Stimulated activated naive B cell treated with anti-CD40 and anti-IgM and Interleukin-4, amounts not matched to agents 10 μg/mL and 1 μg/mL and 100 μg/mL, for 72 hours (primary cell): ENCODE measurements at regions not wholly inside any gene's neighbourhood (a gene's known extent, or its start where the extent isn't known, plus 50 kb on each side); places are given as distances from the start of the nearest gene placed in this dataset.

ENCODE experiments used
- ATAC-seq, 2 donors: fragments of 150-1000 bp; cut with Tn5 transposase; replicated peaks; 2 replicates each; pipeline ENCODE4 v1.10.0; 2021; ENCODE audit warnings: moderate library complexity in 1 of 2
- DNase-seq: peaks from one replicate; pipeline ENCODE4 v3.0.0; 2021
- H3K27ac Mint-ChIP-seq: one replicate; pipeline ENCODE4 v1.8.0; 2022; ENCODE audit warnings: mild to moderate bottlenecking, mixed read lengths
- H3K27me3 Mint-ChIP-seq, 2 donors: one replicate each; pipeline ENCODE4 v1.8.0; 2022; ENCODE audit warnings: mixed read lengths in 2 of 2
- H3K36me3 Mint-ChIP-seq, 2 donors: one replicate each; pipeline ENCODE4 v1.8.0; 2022; ENCODE audit warnings: mixed read lengths in 2 of 2, mild to moderate bottlenecking in 1 of 2
- H3K4me1 Mint-ChIP-seq, 2 donors: one replicate each; pipeline ENCODE4 v1.8.0; 2022; ENCODE audit warnings: mixed read lengths in 2 of 2, mild to moderate bottlenecking in 1 of 2
- H3K4me3 Mint-ChIP-seq, 2 donors: one replicate each; pipeline ENCODE4 v1.8.0; 2022; ENCODE audit warnings: mild to moderate bottlenecking in 2 of 2, mixed read lengths in 2 of 2, moderate library complexity in 1 of 2
- H3K9me3 Mint-ChIP-seq, 2 donors: one replicate each; pipeline ENCODE4 v1.8.0; 2022; ENCODE audit warnings: mixed read lengths in 2 of 2, mild to moderate bottlenecking in 1 of 2

DNA sequence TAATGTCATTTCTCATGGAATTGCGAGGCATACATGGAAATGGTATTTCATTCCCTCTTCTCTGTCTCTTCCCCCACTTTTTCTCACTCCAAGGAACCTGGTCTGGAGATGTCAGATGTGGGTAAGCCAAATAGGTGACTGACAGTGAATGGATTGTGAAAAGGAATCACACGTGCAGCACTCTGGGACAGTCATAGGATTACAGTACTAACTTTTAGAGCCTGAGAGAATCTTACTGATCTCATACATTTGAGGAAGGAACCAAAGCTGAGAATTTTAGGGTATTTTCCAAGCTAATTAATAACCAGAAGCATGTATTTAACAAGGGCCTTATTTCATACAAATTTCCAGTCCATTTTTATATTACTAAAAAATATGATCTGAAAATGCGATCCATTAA is 58.1 kb upstream of the ERBB4 start:
- Mint-ChIP-seq H3K27me3 (peaks cover 0 to 3% of the 10 kb centered on the region in 2 donors), H3K4me1 (no peaks in the 10 kb centered on the region), H3K9me3 (no peaks in the 10 kb centered on the region), H3K4me3 (no peak overlapping the region), H3K36me3 (no peaks in the 10 kb centered on the region), H3K27ac (no peak overlapping the region)
- ATAC-seq (no peak), DNase-seq (no peak)

DNA sequence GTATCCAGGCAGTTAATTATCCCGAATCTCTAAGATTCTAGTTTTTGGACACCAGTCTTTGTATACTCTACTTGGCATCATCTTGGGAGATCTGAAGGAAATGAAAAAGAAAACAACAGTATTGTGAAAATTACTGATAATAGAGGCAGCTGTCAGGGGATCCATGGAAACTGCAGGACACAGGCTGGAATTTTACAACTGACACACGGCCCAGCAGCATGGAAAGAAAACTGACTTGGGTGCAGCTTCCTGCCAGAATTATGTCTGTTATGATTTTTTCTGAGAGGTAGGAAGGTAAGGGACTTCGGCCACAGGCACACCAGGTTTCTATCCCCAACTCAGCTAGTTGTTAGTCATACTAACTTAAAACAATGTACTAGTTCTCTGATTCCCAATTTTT is 57.7 kb upstream of the ERBB4 start:
- DNase-seq, result no peak
- no peak for ATAC-seq
- no peak overlapping the region for H3K4me3 Mint-ChIP-seq
- peaks cover 0 to 3% of the 10 kb centered on the region in 2 donors for H3K27me3 Mint-ChIP-seq
- H3K9me3 Mint-ChIP-seq, result no peaks in the 10 kb centered on the region
- no peaks in the 10 kb centered on the region for H3K4me1 Mint-ChIP-seq
- H3K27ac Mint-ChIP-seq, result no peak overlapping the region
- H3K36me3 Mint-ChIP-seq, result no peaks in the 10 kb centered on the region

DNA sequence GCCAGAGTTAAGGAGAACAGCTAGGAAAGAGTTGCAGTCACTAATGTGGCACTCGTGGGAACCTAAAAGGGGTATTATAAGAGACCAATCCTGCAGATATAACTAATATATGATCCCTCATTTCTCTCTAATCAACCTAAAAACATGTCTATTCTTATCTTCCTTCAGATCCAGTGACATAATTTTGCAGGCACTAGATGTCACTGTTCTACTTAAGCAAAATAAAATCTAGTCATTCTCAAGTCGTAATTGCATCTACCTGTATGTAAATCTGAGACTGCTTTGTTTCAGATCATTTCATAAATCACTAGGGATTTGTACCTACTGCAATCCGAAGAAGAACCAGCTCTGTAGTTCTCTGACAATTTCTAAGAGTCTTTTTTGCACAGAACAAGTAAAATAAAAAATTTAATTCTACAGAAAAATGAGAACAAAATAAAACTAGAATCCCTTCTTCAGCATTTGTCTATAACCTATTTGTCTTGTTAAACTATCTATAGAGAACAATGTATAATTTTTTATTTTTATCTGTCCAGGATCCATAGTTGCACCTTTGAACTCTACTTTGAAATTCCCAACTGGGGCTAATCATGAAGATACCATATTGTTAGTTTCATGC is 56.5 kb upstream of the ERBB4 start:
- no peaks in the 10 kb centered on the region for H3K9me3 Mint-ChIP-seq
- H3K4me1 Mint-ChIP-seq, result no peaks in the 10 kb centered on the region
- H3K27me3 Mint-ChIP-seq, result no peaks in the 10 kb centered on the region
- DNase-seq, result no peak
- H3K4me3 Mint-ChIP-seq, result no peak overlapping the region
- no peaks in the 10 kb centered on the region for H3K36me3 Mint-ChIP-seq
- H3K27ac Mint-ChIP-seq, result no peak overlapping the region
- no peak for ATAC-seq

DNA sequence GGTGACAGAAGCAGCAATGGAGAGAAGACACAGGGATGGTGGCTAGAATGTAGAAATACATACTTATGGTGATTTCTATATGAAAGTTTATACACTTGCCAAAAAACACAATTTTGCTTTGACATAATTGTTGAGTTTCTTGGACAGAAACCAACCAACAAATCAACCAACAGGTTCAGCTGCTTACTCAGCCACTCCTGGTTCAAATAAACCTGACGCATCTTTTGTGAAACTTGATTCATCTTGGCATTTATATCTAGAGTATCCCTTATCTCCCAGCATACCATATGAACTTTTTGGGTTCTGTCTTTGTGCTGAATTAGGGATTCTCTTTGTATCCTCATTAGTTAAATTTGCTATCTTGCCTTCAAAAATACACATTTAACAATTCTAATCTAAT is 54.1 kb upstream of the ERBB4 start:
- H3K27me3 Mint-ChIP-seq, result no peaks in the 10 kb centered on the region
- H3K36me3 Mint-ChIP-seq, result no peaks in the 10 kb centered on the region
- H3K4me3 Mint-ChIP-seq, result no peak overlapping the region
- DNase-seq (no peak), ATAC-seq (no peak)
- no peaks in the 10 kb centered on the region for H3K4me1 Mint-ChIP-seq
- H3K9me3 Mint-ChIP-seq, result no peaks in the 10 kb centered on the region
- H3K27ac Mint-ChIP-seq, result no peak overlapping the region
